ENCODE measurements at regions not wholly inside any gene's neighbourhood (a gene's known extent, or its start where the extent isn't known, plus 50 kb on each side); places are given as distances from the start of the nearest gene placed in this dataset.

GRCh38 chr5:91950328-91950727 is 567.2 kb upstream of the ARRDC3 start:
- H2AFZ ChIP-seq (ENCODE audit: low read depth, low read length): no peak overlapping the region

DNA sequence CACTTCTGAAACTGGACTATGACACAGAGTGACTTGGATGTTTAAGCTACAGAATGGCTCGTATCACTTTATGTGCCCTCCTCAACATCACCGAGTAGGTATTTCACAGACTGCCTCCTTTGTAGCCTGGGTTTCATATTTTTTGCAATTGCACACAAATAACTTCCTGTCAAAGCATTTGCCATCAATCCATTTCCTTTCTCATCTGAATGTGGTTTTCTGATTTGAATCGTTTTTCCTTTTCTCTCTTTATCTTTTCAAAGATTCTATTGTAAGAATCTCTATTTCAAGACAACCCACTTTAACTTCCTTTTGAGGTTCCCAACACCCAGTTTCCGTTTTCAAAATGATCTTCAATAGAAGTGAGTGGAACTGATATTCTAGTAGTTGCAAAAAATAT is 563.8 kb upstream of the ARRDC3 start:
- Histone ChIP-seq H3K9ac (ENCODE audit: low read length) (no peak overlapping the region), H3K27ac (ENCODE audit: low read length) (no peak overlapping the region), H3K4me3 (ENCODE audit: low read length) (no peak overlapping the region), H3K4me1 (ENCODE audit: low read length) (no peaks in the 10 kb centered on the region), H3K4me2 (ENCODE audit: low read length) (no peak overlapping the region), H3K9me3 (ENCODE audit: insufficient read depth, low read length) (no peaks in the 10 kb centered on the region), H4K20me1 (ENCODE audit: insufficient read depth, low read length) (no peaks in the 10 kb centered on the region), H2AFZ (ENCODE audit: low read depth, low read length) (no peak overlapping the region), H3K79me2 (ENCODE audit: low read length) (no peaks in the 10 kb centered on the region), H3K36me3 (replicated peaks; ENCODE audit: low read depth, low read length) (no peaks in the 10 kb centered on the region), H3K27me3 (ENCODE audit: low read depth, low read length) (no peaks in the 10 kb centered on the region)
- no peak for TF ChIP-seq CTCF (IDR thresholded peaks at IDR 0.05; ENCODE audit: low read depth, low read length)
- no peak for TF ChIP-seq EZH2phosphoT487 (IDR thresholded peaks at IDR 0.05; ENCODE audit: low read depth)

More at GRCh38 chr5:91950328-91950727, 567.2 kb upstream of the ARRDC3 start:
- no peaks in the 10 kb centered on the region for H4K20me1 ChIP-seq (ENCODE audit: insufficient read depth, low read length)
- no peaks in the 10 kb centered on the region for H3K27me3 ChIP-seq (ENCODE audit: low read depth, low read length)
- no peak for TF ChIP-seq EZH2phosphoT487 (IDR thresholded peaks at IDR 0.05; ENCODE audit: low read depth)
- no peak for TF ChIP-seq CTCF (IDR thresholded peaks at IDR 0.05; ENCODE audit: low read depth, low read length)
- H3K4me2 ChIP-seq (ENCODE audit: low read length): no peak overlapping the region
- H3K79me2 ChIP-seq (ENCODE audit: low read length): no peaks in the 10 kb centered on the region
- no peak overlapping the region for H3K9ac ChIP-seq (ENCODE audit: low read length)
- no peak overlapping the region for H3K27ac ChIP-seq (ENCODE audit: low read length)
- no peaks in the 10 kb centered on the region for H3K9me3 ChIP-seq (ENCODE audit: insufficient read depth, low read length)
- no peak overlapping the region for H3K4me3 ChIP-seq (ENCODE audit: low read length)
- no peaks in the 10 kb centered on the region for H3K4me1 ChIP-seq (ENCODE audit: low read length)
- H3K36me3 ChIP-seq (replicated peaks; ENCODE audit: low read depth, low read length): no peaks in the 10 kb centered on the region

GRCh38 chr5:91941588-91941987 is 558.5 kb upstream of the ARRDC3 start:
- no peak overlapping the region for H3K9ac ChIP-seq (ENCODE audit: low read length)
- no peaks in the 10 kb centered on the region for H3K4me1 ChIP-seq (ENCODE audit: low read length)
- H3K27ac ChIP-seq (ENCODE audit: low read length): no peak overlapping the region
- no peaks in the 10 kb centered on the region for H3K27me3 ChIP-seq (ENCODE audit: low read depth, low read length)
- H3K9me3 ChIP-seq (ENCODE audit: insufficient read depth, low read length): no peaks in the 10 kb centered on the region
- H3K4me2 ChIP-seq (ENCODE audit: low read length): no peak overlapping the region
- H3K79me2 ChIP-seq (ENCODE audit: low read length): no peaks in the 10 kb centered on the region
- no peaks in the 10 kb centered on the region for H3K36me3 ChIP-seq (replicated peaks; ENCODE audit: low read depth, low read length)
- H4K20me1 ChIP-seq (ENCODE audit: insufficient read depth, low read length): no peaks in the 10 kb centered on the region
- no peak for TF ChIP-seq EZH2phosphoT487 (IDR thresholded peaks at IDR 0.05; ENCODE audit: low read depth)
- no peak for TF ChIP-seq CTCF (IDR thresholded peaks at IDR 0.05; ENCODE audit: low read depth, low read length)
- no peak overlapping the region for H2AFZ ChIP-seq (ENCODE audit: low read depth, low read length)
- H3K4me3 ChIP-seq (ENCODE audit: low read length): no peak overlapping the region

GRCh38 chr5:91938441-91938840 is 555.3 kb upstream of the ARRDC3 start:
- H3K36me3 ChIP-seq (replicated peaks; ENCODE audit: low read depth, low read length): no peaks in the 10 kb centered on the region
- no peak overlapping the region for H2AFZ ChIP-seq (ENCODE audit: low read depth, low read length)
- no peak overlapping the region for H3K9ac ChIP-seq (ENCODE audit: low read length)
- H3K4me3 ChIP-seq (ENCODE audit: low read length): no peak overlapping the region
- TF ChIP-seq EZH2phosphoT487 (IDR thresholded peaks at IDR 0.05; ENCODE audit: low read depth): no peak
- TF ChIP-seq CTCF (IDR thresholded peaks at IDR 0.05; ENCODE audit: low read depth, low read length): no peak
- H4K20me1 ChIP-seq (ENCODE audit: insufficient read depth, low read length): no peaks in the 10 kb centered on the region
- no peaks in the 10 kb centered on the region for H3K27me3 ChIP-seq (ENCODE audit: low read depth, low read length)
- no peak overlapping the region for H3K27ac ChIP-seq (ENCODE audit: low read length)
- H3K4me2 ChIP-seq (ENCODE audit: low read length): no peak overlapping the region
- no peaks in the 10 kb centered on the region for H3K79me2 ChIP-seq (ENCODE audit: low read length)
- H3K9me3 ChIP-seq (ENCODE audit: insufficient read depth, low read length): no peaks in the 10 kb centered on the region
- no peaks in the 10 kb centered on the region for H3K4me1 ChIP-seq (ENCODE audit: low read length)

Measured in OCI-LY3 (cell line).